ENCODE measurements at regions not wholly inside any gene's neighbourhood (a gene's known extent, or its start where the extent isn't known, plus 50 kb on each side); places are given as distances from the start of the nearest gene placed in this dataset.
A peak's percentile ranks its signal among the peaks of the same experiment; 100 is the strongest.

GRCh38 chr2:149652526-149652925, 65.0 kb upstream of the MMADHC start:
- no peak for TF ChIP-seq POLR2A (IDR thresholded peaks at IDR 0.05)
- no peak for TF ChIP-seq CTCF (IDR thresholded peaks at IDR 0.05)
- H3K4me3 ChIP-seq (ENCODE audit: low read depth, poor library complexity, severe bottlenecking): no peak overlapping the region
- no peak for DNase-seq (ENCODE audit: low spot score in 2 of 2)
- 77 to 78% methylated on average over 3 of the region's 3 CpGs for WGBS, 2 donors
- intact Hi-C loops (cut with DNase I; ENCODE audit: low total_unique reads): no loop called here

GRCh38 chr2:149651229-149651628, 63.7 kb upstream of the MMADHC start:
- H3K4me3 ChIP-seq (ENCODE audit: low read depth, poor library complexity, severe bottlenecking): no peak overlapping the region
- intact Hi-C loops (cut with DNase I; ENCODE audit: low total_unique reads): no loop called here
- DNase-seq (ENCODE audit: low spot score in 2 of 2): no peak
- 84 to 86% methylated on average over 6 of the region's 6 CpGs for WGBS, 2 donors
- TF ChIP-seq CTCF (IDR thresholded peaks at IDR 0.05): no peak

- intact Hi-C loops (cut with DNase I; ENCODE audit: low total_unique reads): no loop called here
- DNase-seq (ENCODE audit: low spot score in 2 of 2): no peak
- 65 to 87% methylated on average over 1 of the region's 1 CpG for WGBS, 2 donors
- TF ChIP-seq CTCF (IDR thresholded peaks at IDR 0.05) (no peak), POLR2A (IDR thresholded peaks at IDR 0.05) (no peak)
- no peak overlapping the region for H3K4me3 ChIP-seq (ENCODE audit: low read depth, poor library complexity, severe bottlenecking)
These were observed 62.4 kb upstream of the MMADHC start for GRCh38 chr2:149650006-149650405.

- 49 to 61% methylated on average over 3 of the region's 3 CpGs for WGBS, 2 donors
- no peak overlapping the region for H3K4me3 ChIP-seq (ENCODE audit: low read depth, poor library complexity, severe bottlenecking)
- intact Hi-C loops (cut with DNase I; ENCODE audit: low total_unique reads): no loop called here
- peak in 1 of 2 donors; percentile 49 for DNase-seq (ENCODE audit: low spot score in 2 of 2)
- TF ChIP-seq CTCF (IDR thresholded peaks at IDR 0.05) (no peak), POLR2A (IDR thresholded peaks at IDR 0.05) (no peak)
These were observed 60.9 kb upstream of the MMADHC start for GRCh38 chr2:149648282-149649030.

GRCh38 chr2:149645391-149645790, 57.8 kb upstream of the MMADHC start:
- DNase-seq (ENCODE audit: low spot score in 2 of 2): no peak
- H3K4me3 ChIP-seq (ENCODE audit: low read depth, poor library complexity, severe bottlenecking): no peak overlapping the region
- intact Hi-C loops (cut with DNase I; ENCODE audit: low total_unique reads): no loop called here
- TF ChIP-seq POLR2A (IDR thresholded peaks at IDR 0.05) (no peak), CTCF (IDR thresholded peaks at IDR 0.05) (no peak)

Measured in lower leg skin (tissue), 4 donors.